HEK293 (cell line): ENCODE measurements at regions not wholly inside any gene's neighbourhood (a gene's known extent, or its start where the extent isn't known, plus 50 kb on each side); places are given as distances from the start of the nearest gene placed in this dataset.

ENCODE experiments used
- IKZF3 ChIP-seq: fragments of 450-650 bp; IDR thresholded peaks from 2 replicates; pipeline ENCODE4 v1.5.0; 2018; ENCODE audit warnings: missing biosample characterization, mild to moderate bottlenecking, missing genetic modification characterization, moderate library complexity
- REPIN1 ChIP-seq: fragments of 450-650 bp; formaldehyde crosslinking; IDR thresholded peaks from 2 replicates; pipeline ENCODE4 v1.5.1; 2017; ENCODE audit warnings: missing biosample characterization, missing genetic modification characterization, low read depth
- SETDB1 ChIP-seq: IDR thresholded peaks from one replicate; pipeline ENCODE4 v1.6.1; 2017; ENCODE audit warnings: mild to moderate bottlenecking, low read length, moderate library complexity, mixed read lengths; ENCODE audit not compliant: insufficient read length
- SP3 ChIP-seq: fragments of 450-650 bp; formaldehyde crosslinking; IDR thresholded peaks from 2 replicates; pipeline ENCODE4 v1.5.1; 2016; ENCODE audit warnings: missing biosample characterization, missing genetic modification characterization
- ZBTB7A ChIP-seq: fragments of 450-650 bp; formaldehyde crosslinking; IDR thresholded peaks from 2 replicates; pipeline ENCODE4 v1.5.1; 2016; ENCODE audit warnings: low read depth, missing biosample characterization, missing genetic modification characterization
- ZNF174 ChIP-seq: fragments of 450-650 bp; formaldehyde crosslinking; IDR thresholded peaks from 2 replicates; pipeline ENCODE4 v1.5.0; 2017; ENCODE audit warnings: missing biosample characterization, mild to moderate bottlenecking, missing genetic modification characterization
- ZNF423 ChIP-seq: fragments of 450-650 bp; formaldehyde crosslinking; IDR thresholded peaks from 2 replicates; pipeline ENCODE4 v1.5.1; 2016; ENCODE audit warnings: missing biosample characterization, missing genetic modification characterization
- ZNF777 ChIP-seq: fragments of 450-650 bp; formaldehyde crosslinking; IDR thresholded peaks from 2 replicates; pipeline ENCODE4 v1.5.1; 2017; ENCODE audit warnings: missing biosample characterization, missing genetic modification characterization, borderline replicate concordance
- TF ChIP-seq, protein P1 (sequence below): fragments of 450-650 bp; formaldehyde crosslinking; IDR thresholded peaks from 2 replicates; pipeline ENCODE4 v1.5.1; 2016; ENCODE audit warnings: missing biosample characterization, missing genetic modification characterization
- TF ChIP-seq, protein P2 (sequence below): IDR thresholded peaks from 2 replicates; pipeline ENCODE4 v1.6.1; 2011; ENCODE audit warnings: mild to moderate bottlenecking, low read depth, low read length, borderline replicate concordance
- TF ChIP-seq, protein P3 (sequence below): fragments of 450-650 bp; formaldehyde crosslinking; IDR thresholded peaks from 2 replicates; pipeline ENCODE4 v1.5.1; 2016; ENCODE audit warnings: missing biosample characterization, missing genetic modification characterization, low read depth
- TF ChIP-seq, protein P4 (sequence below): fragments of 450-650 bp; formaldehyde crosslinking; IDR thresholded peaks from 2 replicates; pipeline ENCODE4 v1.5.1; 2016; ENCODE audit warnings: missing biosample characterization, missing genetic modification characterization
- TF ChIP-seq, protein P5 (sequence below): fragments of 450-650 bp; formaldehyde crosslinking; optimal IDR thresholded peaks from 2 replicates; pipeline ENCODE3; 2016; ENCODE audit warnings: missing biosample characterization, mild to moderate bottlenecking, missing genetic modification characterization

DNA sequence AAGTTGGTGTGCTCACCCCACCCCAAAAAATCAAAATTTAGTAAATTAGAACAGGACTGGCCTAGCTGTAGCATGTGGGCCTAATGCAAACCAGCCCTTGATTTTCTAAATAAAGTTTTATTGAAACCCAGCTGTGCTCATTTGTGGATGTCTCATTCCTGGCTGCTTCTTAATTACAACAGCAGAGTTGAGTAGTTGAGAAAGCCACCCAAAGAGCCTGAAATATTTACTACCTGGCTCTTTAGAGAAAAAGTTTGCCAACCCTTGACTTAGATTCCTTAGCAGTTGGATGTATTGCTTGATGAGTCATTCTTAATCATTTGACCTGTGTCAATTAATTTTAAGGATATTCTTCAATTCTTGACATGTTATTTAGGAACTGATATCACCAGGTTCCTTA lies 168.3 kb upstream of the PUDP start:
- TF ChIP-seq, protein P1, sequence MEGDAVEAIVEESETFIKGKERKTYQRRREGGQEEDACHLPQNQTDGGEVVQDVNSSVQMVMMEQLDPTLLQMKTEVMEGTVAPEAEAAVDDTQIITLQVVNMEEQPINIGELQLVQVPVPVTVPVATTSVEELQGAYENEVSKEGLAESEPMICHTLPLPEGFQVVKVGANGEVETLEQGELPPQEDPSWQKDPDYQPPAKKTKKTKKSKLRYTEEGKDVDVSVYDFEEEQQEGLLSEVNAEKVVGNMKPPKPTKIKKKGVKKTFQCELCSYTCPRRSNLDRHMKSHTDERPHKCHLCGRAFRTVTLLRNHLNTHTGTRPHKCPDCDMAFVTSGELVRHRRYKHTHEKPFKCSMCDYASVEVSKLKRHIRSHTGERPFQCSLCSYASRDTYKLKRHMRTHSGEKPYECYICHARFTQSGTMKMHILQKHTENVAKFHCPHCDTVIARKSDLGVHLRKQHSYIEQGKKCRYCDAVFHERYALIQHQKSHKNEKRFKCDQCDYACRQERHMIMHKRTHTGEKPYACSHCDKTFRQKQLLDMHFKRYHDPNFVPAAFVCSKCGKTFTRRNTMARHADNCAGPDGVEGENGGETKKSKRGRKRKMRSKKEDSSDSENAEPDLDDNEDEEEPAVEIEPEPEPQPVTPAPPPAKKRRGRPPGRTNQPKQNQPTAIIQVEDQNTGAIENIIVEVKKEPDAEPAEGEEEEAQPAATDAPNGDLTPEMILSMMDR (tag by site-specific recombination), result no peak
- TF ChIP-seq ZNF174 (tag by site-specific recombination) (no peak), SP3 (tag by site-specific recombination) (no peak), ZBTB7A (tag by site-specific recombination) (no peak), ZNF423 (tag by site-specific recombination) (no peak), IKZF3 (tag by site-specific recombination) (no peak), SETDB1 (no peak), REPIN1 (tag by site-specific recombination) (no peak), ZNF777 (tag by site-specific recombination) (no peak)
- TF ChIP-seq, protein P2, sequence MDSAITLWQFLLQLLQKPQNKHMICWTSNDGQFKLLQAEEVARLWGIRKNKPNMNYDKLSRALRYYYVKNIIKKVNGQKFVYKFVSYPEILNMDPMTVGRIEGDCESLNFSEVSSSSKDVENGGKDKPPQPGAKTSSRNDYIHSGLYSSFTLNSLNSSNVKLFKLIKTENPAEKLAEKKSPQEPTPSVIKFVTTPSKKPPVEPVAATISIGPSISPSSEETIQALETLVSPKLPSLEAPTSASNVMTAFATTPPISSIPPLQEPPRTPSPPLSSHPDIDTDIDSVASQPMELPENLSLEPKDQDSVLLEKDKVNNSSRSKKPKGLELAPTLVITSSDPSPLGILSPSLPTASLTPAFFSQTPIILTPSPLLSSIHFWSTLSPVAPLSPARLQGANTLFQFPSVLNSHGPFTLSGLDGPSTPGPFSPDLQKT, result no peak
- TF ChIP-seq, protein P3, sequence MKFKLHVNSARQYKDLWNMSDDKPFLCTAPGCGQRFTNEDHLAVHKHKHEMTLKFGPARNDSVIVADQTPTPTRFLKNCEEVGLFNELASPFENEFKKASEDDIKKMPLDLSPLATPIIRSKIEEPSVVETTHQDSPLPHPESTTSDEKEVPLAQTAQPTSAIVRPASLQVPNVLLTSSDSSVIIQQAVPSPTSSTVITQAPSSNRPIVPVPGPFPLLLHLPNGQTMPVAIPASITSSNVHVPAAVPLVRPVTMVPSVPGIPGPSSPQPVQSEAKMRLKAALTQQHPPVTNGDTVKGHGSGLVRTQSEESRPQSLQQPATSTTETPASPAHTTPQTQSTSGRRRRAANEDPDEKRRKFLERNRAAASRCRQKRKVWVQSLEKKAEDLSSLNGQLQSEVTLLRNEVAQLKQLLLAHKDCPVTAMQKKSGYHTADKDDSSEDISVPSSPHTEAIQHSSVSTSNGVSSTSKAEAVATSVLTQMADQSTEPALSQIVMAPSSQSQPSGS, result no peak
- TF ChIP-seq, protein P4, sequence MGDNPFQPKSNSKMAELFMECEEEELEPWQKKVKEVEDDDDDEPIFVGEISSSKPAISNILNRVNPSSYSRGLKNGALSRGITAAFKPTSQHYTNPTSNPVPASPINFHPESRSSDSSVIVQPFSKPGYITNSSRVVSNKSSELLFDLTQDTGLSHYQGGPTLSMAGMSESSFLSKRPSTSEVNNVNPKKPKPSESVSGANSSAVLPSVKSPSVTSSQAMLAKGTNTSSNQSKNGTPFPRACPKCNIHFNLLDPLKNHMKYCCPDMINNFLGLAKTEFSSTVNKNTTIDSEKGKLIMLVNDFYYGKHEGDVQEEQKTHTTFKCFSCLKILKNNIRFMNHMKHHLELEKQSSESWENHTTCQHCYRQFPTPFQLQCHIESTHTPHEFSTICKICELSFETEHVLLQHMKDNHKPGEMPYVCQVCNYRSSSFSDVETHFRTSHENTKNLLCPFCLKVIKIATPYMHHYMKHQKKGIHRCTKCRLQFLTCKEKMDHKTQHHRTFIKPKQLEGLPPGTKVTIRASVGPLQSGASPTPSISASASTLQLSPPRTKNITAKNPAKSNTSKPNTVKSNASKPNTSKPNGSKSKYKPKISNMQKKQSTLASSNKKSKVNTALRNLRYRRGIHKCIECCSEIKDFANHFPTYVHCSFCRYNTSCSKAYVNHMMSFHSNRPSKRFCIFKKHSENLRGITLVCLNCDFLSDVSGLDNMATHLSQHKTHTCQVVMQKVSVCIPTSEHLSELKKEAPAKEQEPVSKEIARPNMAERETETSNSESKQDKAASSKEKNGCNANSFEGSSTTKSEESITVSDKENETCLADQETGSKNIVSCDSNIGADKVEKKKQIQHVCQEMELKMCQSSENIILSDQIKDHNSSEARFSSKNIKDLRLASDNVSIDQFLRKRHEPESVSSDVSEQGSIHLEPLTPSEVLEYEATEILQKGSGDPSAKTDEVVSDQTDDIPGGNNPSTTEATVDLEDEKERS, result no peak
- TF ChIP-seq, protein P5, sequence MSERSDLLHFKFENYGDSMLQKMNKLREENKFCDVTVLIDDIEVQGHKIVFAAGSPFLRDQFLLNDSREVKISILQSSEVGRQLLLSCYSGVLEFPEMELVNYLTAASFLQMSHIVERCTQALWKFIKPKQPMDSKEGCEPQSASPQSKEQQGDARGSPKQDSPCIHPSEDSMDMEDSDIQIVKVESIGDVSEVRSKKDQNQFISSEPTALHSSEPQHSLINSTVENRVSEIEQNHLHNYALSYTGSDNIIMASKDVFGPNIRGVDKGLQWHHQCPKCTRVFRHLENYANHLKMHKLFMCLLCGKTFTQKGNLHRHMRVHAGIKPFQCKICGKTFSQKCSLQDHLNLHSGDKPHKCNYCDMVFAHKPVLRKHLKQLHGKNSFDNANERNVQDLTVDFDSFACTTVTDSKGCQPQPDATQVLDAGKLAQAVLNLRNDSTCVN (tag by site-specific recombination), result no peak
